IPS-18c (cell line): ENCODE measurements at regions not wholly inside any gene's neighbourhood (a gene's known extent, or its start where the extent isn't known, plus 50 kb on each side); places are given as distances from the start of the nearest gene placed in this dataset.

Experiments
- H3K4me3 ChIP-seq: 2 replicates; pipeline ENCODE4 v1.7.0; 2013; ENCODE audit warnings: low read depth, mild to moderate bottlenecking, low read length, moderate library complexity; ENCODE audit not compliant: insufficient read depth
- H3K9me3 ChIP-seq: one replicate; pipeline ENCODE4 v1.6.1; 2013; ENCODE audit warnings: mild to moderate bottlenecking, low read length, moderate library complexity; ENCODE audit not compliant: control insufficient read depth, insufficient read depth

DNA sequence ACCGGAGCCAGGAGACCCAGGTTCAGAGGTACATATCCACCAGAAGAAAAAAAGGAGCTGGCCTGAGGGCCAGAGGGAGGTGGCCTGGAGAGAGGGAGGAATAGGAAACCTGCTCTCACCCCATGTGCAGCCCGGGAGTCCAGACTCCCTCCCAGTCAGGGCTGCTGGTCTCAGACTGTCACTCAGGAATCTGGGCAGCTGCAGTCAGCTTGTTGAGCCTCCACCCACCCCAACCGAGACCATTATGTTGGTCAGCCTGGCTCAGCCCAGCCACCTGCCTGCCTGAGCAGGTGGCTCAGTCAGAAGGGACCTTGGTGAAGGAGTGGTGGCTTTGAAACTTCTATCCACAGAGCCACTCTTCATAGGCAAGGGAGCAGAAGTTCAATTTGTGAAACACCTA lies 53.3 kb upstream of the EPB41L1 start:
- H3K9me3 ChIP-seq = no peaks in the 10 kb centered on the region

DNA sequence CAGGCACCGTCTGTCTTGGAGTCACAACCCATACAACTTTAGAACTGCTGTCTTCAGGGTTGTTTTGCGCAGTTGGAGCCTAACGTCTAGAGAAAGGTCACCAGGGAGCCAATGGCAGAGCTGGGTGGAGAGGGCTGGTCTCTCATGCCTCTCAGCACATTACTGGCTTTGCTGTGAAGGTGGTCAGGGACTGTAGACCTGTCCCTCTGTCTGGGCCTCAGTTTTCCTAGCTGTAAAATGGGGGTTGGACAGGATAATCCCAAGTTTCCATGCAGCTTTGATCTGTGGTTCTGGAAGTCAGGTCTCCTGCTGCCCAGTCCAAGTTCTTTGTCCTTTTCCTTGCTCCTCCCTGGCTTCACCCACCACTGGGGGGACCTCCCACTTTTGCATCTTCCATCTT lies 52.2 kb upstream of the EPB41L1 start:
- Histone ChIP-seq H3K4me3 (no peak overlapping the region), H3K9me3 (no peaks in the 10 kb centered on the region)

More for the DNA sequence above, 53.3 kb upstream of the EPB41L1 start:
- no peak overlapping the region for H3K4me3 ChIP-seq

DNA sequence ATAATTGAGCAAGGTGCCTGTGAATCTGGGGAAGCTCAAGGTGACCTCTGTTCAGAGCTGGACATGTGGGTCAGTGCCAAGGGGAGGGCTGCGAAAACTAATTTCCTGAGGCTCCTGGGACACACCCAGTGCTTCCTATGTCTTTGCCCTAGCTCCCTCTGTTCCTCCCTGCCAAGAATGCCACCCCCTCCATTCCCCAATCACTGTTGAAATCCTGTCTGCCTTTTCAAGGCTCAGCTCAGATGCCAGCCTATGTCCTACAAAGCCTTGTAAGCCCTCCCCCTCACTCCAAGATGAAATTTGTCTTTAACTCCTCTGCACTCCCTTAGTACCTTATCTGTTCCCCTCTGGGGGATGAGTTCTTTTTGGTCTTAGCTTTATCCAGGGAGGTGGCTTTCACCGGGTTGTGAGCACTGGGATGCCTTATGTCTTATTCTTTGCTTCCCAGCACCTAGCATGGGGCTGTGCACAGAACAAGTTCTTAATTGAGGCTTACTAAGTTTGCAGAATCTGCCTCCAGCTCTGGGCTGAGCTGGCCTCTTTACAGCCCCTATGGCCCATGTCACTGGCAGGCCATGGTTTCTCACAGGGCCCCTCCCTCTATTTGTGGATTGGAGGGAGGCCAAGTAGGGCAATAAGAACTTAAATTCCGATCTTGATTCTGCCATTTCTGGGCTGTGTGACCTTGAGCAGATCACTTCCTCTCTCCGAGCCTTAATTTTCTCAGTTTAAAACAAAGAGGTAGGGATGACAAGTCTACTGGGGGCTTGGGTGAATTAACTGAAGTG lies 51.5 kb upstream of the EPB41L1 start:
- Histone ChIP-seq H3K9me3 (no peaks in the 10 kb centered on the region), H3K4me3 (no peak overlapping the region)

DNA sequence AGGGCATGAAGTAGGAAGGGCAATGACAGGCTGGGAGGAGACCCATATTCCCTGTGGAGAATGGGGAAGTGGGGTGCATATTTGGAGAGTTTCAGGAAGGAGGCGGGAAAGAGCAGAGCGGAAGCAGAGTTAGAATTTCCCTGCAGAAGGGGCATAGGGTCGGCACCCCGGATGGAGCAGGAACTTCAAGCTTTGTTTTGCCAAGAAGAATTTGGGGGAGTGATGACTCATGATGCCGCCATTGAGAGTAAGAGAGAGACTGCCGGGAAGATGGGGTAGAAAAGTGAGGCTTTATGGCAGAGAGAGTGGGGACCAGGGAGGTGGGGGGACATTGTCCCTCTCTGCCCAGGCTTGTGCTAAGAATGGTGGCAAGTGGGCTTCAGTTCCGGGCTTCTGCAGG lies 50.3 kb upstream of the EPB41L1 start:
- no peak overlapping the region for H3K4me3 ChIP-seq
- no peaks in the 10 kb centered on the region for H3K9me3 ChIP-seq
